ENCODE measurements at regions not wholly inside any gene's neighbourhood (a gene's known extent, or its start where the extent isn't known, plus 50 kb on each side); places are given as distances from the start of the nearest gene placed in this dataset.
"Not testable (repeated sequence)": the region's sequence is repeated elsewhere in the genome, so short reads cannot be mapped to it uniquely, and the experiment has no call there.

GRCh38 chr16:29262725-29263124 lies 143.8 kb downstream of the NPIPB11 start:
- H3K27me3 ChIP-seq (ENCODE audit: control insufficient read depth, insufficient read depth, low read length); H3K4me3 ChIP-seq (ENCODE audit: low read length); H3K9me3 ChIP-seq (ENCODE audit: control insufficient read depth, low read length); H3K36me3 ChIP-seq (ENCODE audit: control insufficient read depth, insufficient read depth, low read length); H3K9ac ChIP-seq (ENCODE audit: low read length): not testable (repeated sequence)
- H3K4me1 ChIP-seq (ENCODE audit: control insufficient read depth, insufficient read depth, low read length) = peaks cover 41% of the 10 kb centered on the region

GRCh38 chr16:29261427-29262248 lies 144.9 kb downstream of the NPIPB11 start:
- peak overlapping the region; percentile 68 for H3K9ac ChIP-seq (ENCODE audit: low read length)
- not testable (repeated sequence) for H3K4me3 ChIP-seq (ENCODE audit: low read length); H3K27me3 ChIP-seq (ENCODE audit: control insufficient read depth, insufficient read depth, low read length); H3K36me3 ChIP-seq (ENCODE audit: control insufficient read depth, insufficient read depth, low read length); H3K9me3 ChIP-seq (ENCODE audit: control insufficient read depth, low read length)
- peaks cover 41% of the 10 kb centered on the region for H3K4me1 ChIP-seq (ENCODE audit: control insufficient read depth, insufficient read depth, low read length)

GRCh38 chr16:29260683-29261426 lies 145.7 kb downstream of the NPIPB11 start:
- H3K4me1 ChIP-seq (ENCODE audit: control insufficient read depth, insufficient read depth, low read length) = peaks cover 41% of the 10 kb centered on the region

GRCh38 chr16:29259635-29260457 lies 146.7 kb downstream of the NPIPB11 start:
- not testable (repeated sequence) for H3K9me3 ChIP-seq (ENCODE audit: control insufficient read depth, low read length); H3K27me3 ChIP-seq (ENCODE audit: control insufficient read depth, insufficient read depth, low read length); H3K9ac ChIP-seq (ENCODE audit: low read length); H3K36me3 ChIP-seq (ENCODE audit: control insufficient read depth, insufficient read depth, low read length); H3K4me3 ChIP-seq (ENCODE audit: low read length)
- H3K4me1 ChIP-seq (ENCODE audit: control insufficient read depth, insufficient read depth, low read length) = peaks cover 36% of the 10 kb centered on the region

More at GRCh38 chr16:29260683-29261426, 145.7 kb downstream of the NPIPB11 start:
- H3K9me3 ChIP-seq (ENCODE audit: control insufficient read depth, low read length); H3K27me3 ChIP-seq (ENCODE audit: control insufficient read depth, insufficient read depth, low read length); H3K36me3 ChIP-seq (ENCODE audit: control insufficient read depth, insufficient read depth, low read length); H3K4me3 ChIP-seq (ENCODE audit: low read length): not testable (repeated sequence)
- H3K9ac ChIP-seq (ENCODE audit: low read length) = peak overlapping the region; percentile 43

GRCh38 chr16:29258946-29259634 lies 147.4 kb downstream of the NPIPB11 start:
- H3K36me3 ChIP-seq (ENCODE audit: control insufficient read depth, insufficient read depth, low read length); H3K27me3 ChIP-seq (ENCODE audit: control insufficient read depth, insufficient read depth, low read length); H3K9me3 ChIP-seq (ENCODE audit: control insufficient read depth, low read length); H3K9ac ChIP-seq (ENCODE audit: low read length); H3K4me3 ChIP-seq (ENCODE audit: low read length): not testable (repeated sequence)
- peaks cover 29% of the 10 kb centered on the region for H3K4me1 ChIP-seq (ENCODE audit: control insufficient read depth, insufficient read depth, low read length)

- H3K9me3 ChIP-seq (ENCODE audit: control insufficient read depth, low read length); H3K9ac ChIP-seq (ENCODE audit: low read length); H3K27me3 ChIP-seq (ENCODE audit: control insufficient read depth, insufficient read depth, low read length); H3K36me3 ChIP-seq (ENCODE audit: control insufficient read depth, insufficient read depth, low read length); H3K4me3 ChIP-seq (ENCODE audit: low read length): not testable (repeated sequence)
- H3K4me1 ChIP-seq (ENCODE audit: control insufficient read depth, insufficient read depth, low read length) = peaks cover 21% of the 10 kb centered on the region
Measured at GRCh38 chr16:29257419-29258336, 148.8 kb downstream of the NPIPB11 start.

GRCh38 chr16:29256501-29256981 lies 150.0 kb downstream of the NPIPB11 start:
- Histone ChIP-seq H3K9ac (ENCODE audit: low read length) (no peak overlapping the region), H3K4me3 (ENCODE audit: low read length) (no peak overlapping the region), H3K36me3 (ENCODE audit: control insufficient read depth, insufficient read depth, low read length) (no peaks in the 10 kb centered on the region), H3K4me1 (ENCODE audit: control insufficient read depth, insufficient read depth, low read length) (peaks cover 20% of the 10 kb centered on the region), H3K9me3 (ENCODE audit: control insufficient read depth, low read length) (no peaks in the 10 kb centered on the region), H3K27me3 (ENCODE audit: control insufficient read depth, insufficient read depth, low read length) (no peaks in the 10 kb centered on the region)

GRCh38 chr16:29255957-29256356 lies 150.6 kb downstream of the NPIPB11 start:
- H3K9me3 ChIP-seq (ENCODE audit: control insufficient read depth, low read length); H3K27me3 ChIP-seq (ENCODE audit: control insufficient read depth, insufficient read depth, low read length); H3K9ac ChIP-seq (ENCODE audit: low read length); H3K36me3 ChIP-seq (ENCODE audit: control insufficient read depth, insufficient read depth, low read length); H3K4me3 ChIP-seq (ENCODE audit: low read length): not testable (repeated sequence)
- H3K4me1 ChIP-seq (ENCODE audit: control insufficient read depth, insufficient read depth, low read length) = peaks cover 15% of the 10 kb centered on the region

- H3K4me3 ChIP-seq (ENCODE audit: low read length); H3K9me3 ChIP-seq (ENCODE audit: control insufficient read depth, low read length); H3K36me3 ChIP-seq (ENCODE audit: control insufficient read depth, insufficient read depth, low read length); H3K9ac ChIP-seq (ENCODE audit: low read length); H3K27me3 ChIP-seq (ENCODE audit: control insufficient read depth, insufficient read depth, low read length): not testable (repeated sequence)
- H3K4me1 ChIP-seq (ENCODE audit: control insufficient read depth, insufficient read depth, low read length) = peaks cover 13% of the 10 kb centered on the region
Measured at GRCh38 chr16:29255496-29255796, 151.1 kb downstream of the NPIPB11 start.

- Histone ChIP-seq H3K27me3 (ENCODE audit: control insufficient read depth, insufficient read depth, low read length) (no peaks in the 10 kb centered on the region), H3K9ac (ENCODE audit: low read length) (no peak overlapping the region), H3K36me3 (ENCODE audit: control insufficient read depth, insufficient read depth, low read length) (no peaks in the 10 kb centered on the region), H3K4me1 (ENCODE audit: control insufficient read depth, insufficient read depth, low read length) (peaks cover 11% of the 10 kb centered on the region), H3K9me3 (ENCODE audit: control insufficient read depth, low read length) (no peaks in the 10 kb centered on the region), H3K4me3 (ENCODE audit: low read length) (no peak overlapping the region)
Measured at GRCh38 chr16:29254676-29255495, 151.6 kb downstream of the NPIPB11 start.

Data from mucosa of stomach (tissue), 1 donor.